HL-60 (cell line): ENCODE measurements at regions not wholly inside any gene's neighbourhood (a gene's known extent, or its start where the extent isn't known, plus 50 kb on each side); places are given as distances from the start of the nearest gene placed in this dataset.

ENCODE experiments used
- DNase-seq, 2 experiments: peaks; one replicate each; pipeline ENCODE4 v3.0.0-alpha.2; 2010 to 2020; ENCODE audit warnings: low read depth in 1 of 2, low spot score in 1 of 2
- H3K27ac ChIP-seq: fragments of 250-450 bp; sonication (Bioruptor Pico); replicated peaks from 2 replicates; pipeline ENCODE4 v1.5.1; 2020; ENCODE audit warnings: mild to moderate bottlenecking, moderate library complexity
- H3K27me3 ChIP-seq: fragments of 250-450 bp; sonication (Bioruptor Pico); 2 replicates; pipeline ENCODE4 v1.5.1; 2021; ENCODE audit warnings: mild to moderate bottlenecking, moderate library complexity; ENCODE audit not compliant: insufficient read depth, poor library complexity, severe bottlenecking
- H3K4me3 ChIP-seq: replicated peaks from 2 replicates; pipeline ENCODE4 v1.5.1; 2011; ENCODE audit warnings: mild to moderate bottlenecking, control low read depth, low read length; ENCODE audit not compliant: insufficient read depth
- GABPA ChIP-seq: IDR thresholded peaks from 2 replicates; pipeline ENCODE4 v1.6.1; 2012; ENCODE audit warnings: low read depth
- POLR2AphosphoS5 ChIP-seq: IDR thresholded peaks from 2 replicates; pipeline ENCODE4 v1.6.1; 2012; ENCODE audit warnings: low read depth
- SPI1 ChIP-seq: IDR thresholded peaks from 2 replicates; pipeline ENCODE4 v1.6.1; 2012; ENCODE audit warnings: low read depth, mild to moderate bottlenecking, borderline replicate concordance
- TF ChIP-seq, protein P1 (sequence below): IDR thresholded peaks from one replicate; pipeline ENCODE4 v1.5.1; 2011; ENCODE audit warnings: low read length, control low read depth, inconsistent platforms; ENCODE audit not compliant: insufficient read depth
- TF ChIP-seq, protein P2 (sequence below): IDR thresholded peaks from 2 replicates; pipeline ENCODE4 v1.6.1; 2012; ENCODE audit warnings: low read depth; ENCODE audit not compliant: insufficient replicate concordance

DNA sequence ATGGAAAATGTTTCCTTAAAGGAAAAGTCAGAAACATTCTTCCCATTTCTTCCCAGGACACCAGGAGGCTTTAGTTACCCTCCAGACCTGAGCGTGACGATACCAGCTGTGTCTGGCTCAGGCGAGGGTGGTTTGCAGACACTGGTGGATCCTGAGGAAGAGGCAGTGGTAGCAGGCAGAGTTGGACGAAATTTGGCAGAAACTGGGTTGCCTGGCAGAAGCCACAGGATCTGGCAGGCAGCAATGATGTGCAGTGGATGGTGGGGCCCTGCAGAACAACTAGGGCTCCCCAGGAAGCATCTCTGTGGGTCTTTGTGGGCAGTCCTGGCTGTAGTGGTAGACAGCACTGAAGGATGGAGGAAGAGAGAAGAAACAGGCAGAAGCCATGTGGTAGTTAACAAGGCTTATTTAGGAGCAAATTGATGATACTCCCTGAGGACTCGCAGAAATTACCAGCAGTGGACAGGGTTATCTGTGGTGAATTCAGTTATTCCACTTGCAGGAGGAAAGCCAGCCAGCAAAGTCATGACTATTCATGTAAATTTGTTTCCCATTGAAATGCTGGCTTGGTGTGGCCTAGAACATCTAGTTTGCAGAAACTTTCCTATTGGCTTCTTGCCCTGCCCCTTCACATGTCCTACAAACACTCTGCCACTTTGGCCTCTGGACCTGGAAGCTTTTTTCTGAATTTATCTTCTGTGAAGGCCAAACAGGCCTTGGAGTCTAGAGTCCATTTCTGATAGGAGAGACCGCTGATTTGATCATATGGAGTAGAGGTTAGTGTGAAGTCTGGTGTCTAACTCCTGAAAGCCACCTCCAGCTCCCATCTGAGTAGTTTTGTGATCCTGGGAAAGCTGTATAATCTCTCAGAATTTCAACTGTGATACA lies 212.0 kb downstream of the DMRT2 start:
- H3K27ac ChIP-seq: no peak overlapping the region
- no peak overlapping the region for H3K4me3 ChIP-seq
- DNase-seq: no peak
- H3K27me3 ChIP-seq: no peaks in the 10 kb centered on the region
- no peak for TF ChIP-seq POLR2AphosphoS5
- no peak for TF ChIP-seq GABPA
- no peak for TF ChIP-seq SPI1
- TF ChIP-seq, protein P1, sequence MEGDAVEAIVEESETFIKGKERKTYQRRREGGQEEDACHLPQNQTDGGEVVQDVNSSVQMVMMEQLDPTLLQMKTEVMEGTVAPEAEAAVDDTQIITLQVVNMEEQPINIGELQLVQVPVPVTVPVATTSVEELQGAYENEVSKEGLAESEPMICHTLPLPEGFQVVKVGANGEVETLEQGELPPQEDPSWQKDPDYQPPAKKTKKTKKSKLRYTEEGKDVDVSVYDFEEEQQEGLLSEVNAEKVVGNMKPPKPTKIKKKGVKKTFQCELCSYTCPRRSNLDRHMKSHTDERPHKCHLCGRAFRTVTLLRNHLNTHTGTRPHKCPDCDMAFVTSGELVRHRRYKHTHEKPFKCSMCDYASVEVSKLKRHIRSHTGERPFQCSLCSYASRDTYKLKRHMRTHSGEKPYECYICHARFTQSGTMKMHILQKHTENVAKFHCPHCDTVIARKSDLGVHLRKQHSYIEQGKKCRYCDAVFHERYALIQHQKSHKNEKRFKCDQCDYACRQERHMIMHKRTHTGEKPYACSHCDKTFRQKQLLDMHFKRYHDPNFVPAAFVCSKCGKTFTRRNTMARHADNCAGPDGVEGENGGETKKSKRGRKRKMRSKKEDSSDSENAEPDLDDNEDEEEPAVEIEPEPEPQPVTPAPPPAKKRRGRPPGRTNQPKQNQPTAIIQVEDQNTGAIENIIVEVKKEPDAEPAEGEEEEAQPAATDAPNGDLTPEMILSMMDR: no peak
- TF ChIP-seq, protein P2, sequence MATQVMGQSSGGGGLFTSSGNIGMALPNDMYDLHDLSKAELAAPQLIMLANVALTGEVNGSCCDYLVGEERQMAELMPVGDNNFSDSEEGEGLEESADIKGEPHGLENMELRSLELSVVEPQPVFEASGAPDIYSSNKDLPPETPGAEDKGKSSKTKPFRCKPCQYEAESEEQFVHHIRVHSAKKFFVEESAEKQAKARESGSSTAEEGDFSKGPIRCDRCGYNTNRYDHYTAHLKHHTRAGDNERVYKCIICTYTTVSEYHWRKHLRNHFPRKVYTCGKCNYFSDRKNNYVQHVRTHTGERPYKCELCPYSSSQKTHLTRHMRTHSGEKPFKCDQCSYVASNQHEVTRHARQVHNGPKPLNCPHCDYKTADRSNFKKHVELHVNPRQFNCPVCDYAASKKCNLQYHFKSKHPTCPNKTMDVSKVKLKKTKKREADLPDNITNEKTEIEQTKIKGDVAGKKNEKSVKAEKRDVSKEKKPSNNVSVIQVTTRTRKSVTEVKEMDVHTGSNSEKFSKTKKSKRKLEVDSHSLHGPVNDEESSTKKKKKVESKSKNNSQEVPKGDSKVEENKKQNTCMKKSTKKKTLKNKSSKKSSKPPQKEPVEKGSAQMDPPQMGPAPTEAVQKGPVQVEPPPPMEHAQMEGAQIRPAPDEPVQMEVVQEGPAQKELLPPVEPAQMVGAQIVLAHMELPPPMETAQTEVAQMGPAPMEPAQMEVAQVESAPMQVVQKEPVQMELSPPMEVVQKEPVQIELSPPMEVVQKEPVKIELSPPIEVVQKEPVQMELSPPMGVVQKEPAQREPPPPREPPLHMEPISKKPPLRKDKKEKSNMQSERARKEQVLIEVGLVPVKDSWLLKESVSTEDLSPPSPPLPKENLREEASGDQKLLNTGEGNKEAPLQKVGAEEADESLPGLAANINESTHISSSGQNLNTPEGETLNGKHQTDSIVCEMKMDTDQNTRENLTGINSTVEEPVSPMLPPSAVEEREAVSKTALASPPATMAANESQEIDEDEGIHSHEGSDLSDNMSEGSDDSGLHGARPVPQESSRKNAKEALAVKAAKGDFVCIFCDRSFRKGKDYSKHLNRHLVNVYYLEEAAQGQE: no peak

DNA sequence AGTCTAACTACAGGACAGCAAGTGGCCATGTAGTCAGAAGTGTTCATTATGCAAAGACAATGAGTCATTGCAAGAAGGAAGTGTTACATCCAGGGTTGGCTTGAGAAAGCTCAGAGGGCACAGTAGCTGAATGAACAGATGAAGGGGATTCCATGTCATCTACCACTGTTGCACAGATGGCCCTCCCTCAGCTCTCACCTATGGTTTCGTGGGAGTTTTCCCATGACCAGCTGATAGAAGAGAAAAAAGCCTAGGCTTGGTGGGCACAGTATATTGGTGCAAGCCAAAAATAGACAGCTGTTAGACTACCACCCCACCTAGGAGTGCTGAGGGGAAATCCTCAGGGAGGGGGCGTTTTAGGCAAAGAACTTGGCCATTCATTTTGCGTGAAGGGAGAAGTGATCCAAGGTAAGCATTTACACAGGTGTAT lies 217.0 kb downstream of the DMRT2 start:
- H3K27ac ChIP-seq: no peak overlapping the region
- H3K27me3 ChIP-seq: no peaks in the 10 kb centered on the region
- H3K4me3 ChIP-seq: no peak overlapping the region
- no peak for DNase-seq
- TF ChIP-seq SPI1: no peak
- TF ChIP-seq POLR2AphosphoS5: no peak
- TF ChIP-seq, protein P2: no peak
- TF ChIP-seq, protein P1: no peak
- TF ChIP-seq GABPA: no peak

DNA sequence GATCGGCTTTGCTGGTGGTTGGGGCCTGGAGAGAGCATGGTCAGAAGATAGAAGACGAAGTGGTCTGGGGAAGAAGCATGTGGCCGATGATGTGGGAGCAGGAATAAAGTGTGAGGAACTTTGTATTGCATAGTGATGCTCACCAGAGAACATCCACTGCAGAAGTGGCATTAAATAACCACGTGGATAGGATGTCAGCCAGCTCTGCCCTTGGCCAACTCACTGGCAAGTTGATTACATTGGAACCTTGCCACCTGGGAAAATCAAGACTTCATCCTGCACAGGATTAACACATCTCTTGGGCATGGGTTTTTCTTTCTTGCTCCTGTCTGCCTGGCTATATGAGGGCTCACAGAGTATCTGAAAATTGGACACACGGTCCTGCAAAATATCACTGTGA lies 217.4 kb downstream of the DMRT2 start:
- no peak for DNase-seq
- Histone ChIP-seq H3K27me3 (peaks cover 1% of the 10 kb centered on the region), H3K27ac (no peak overlapping the region)

More for the DNA sequence above, 217.4 kb downstream of the DMRT2 start:
- TF ChIP-seq, protein P2: no peak
- TF ChIP-seq GABPA: no peak
- no peak overlapping the region for H3K4me3 ChIP-seq
